ENCODE measurements at regions not wholly inside any gene's neighbourhood (a gene's known extent, or its start where the extent isn't known, plus 50 kb on each side); places are given as distances from the start of the nearest gene placed in this dataset.

DNA sequence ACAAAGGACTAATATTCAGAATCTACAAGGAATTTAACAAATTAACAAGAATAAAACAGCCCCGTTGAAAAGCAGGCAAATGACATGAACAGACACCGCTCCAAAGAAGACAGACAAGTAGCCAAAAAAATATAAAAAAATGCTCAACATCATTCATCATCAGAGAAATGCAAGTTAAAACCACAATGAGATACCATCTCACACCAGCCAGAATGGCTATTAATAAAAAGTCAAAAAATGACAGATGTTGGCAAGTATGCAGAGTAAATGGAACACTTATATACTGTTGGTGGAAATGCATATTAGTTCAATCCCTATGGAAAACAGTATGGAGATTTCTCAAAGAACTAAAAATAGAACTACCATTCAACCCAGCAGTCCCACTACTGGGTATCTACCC is 302.7 kb upstream of the RGMB start:
- no peak for TF ChIP-seq REST (IDR thresholded peaks at IDR 0.05; ENCODE audit: insufficient read depth in 1 of 2, low read depth in 2 of 2, low read length in 1 of 2)
- TF ChIP-seq CTCF (IDR thresholded peaks at IDR 0.05) = no peak
- TF ChIP-seq POLR2AphosphoS5 (IDR thresholded peaks at IDR 0.05; ENCODE audit: low read depth, low read length) = no peak
- TF ChIP-seq TCF7L2 (IDR thresholded peaks at IDR 0.05; ENCODE audit: low read depth, low read length) = no peak
- no peak for TF ChIP-seq SIN3A (IDR thresholded peaks at IDR 0.05; ENCODE audit: borderline replicate concordance, insufficient read depth, low read depth, low read length)
